NCI-H1092 (cell line): ENCODE measurements at regions not wholly inside any gene's neighbourhood (a gene's known extent, or its start where the extent isn't known, plus 50 kb on each side); places are given as distances from the start of the nearest gene placed in this dataset.
"Not testable (repeated sequence)": the region's sequence is repeated elsewhere in the genome, so short reads cannot be mapped to it uniquely, and the experiment has no call there.

Source experiments
- DNase-seq: peaks from one replicate; lab custom pipeline; 2025; lab: John Stamatoyannopoulos, UW

DNA sequence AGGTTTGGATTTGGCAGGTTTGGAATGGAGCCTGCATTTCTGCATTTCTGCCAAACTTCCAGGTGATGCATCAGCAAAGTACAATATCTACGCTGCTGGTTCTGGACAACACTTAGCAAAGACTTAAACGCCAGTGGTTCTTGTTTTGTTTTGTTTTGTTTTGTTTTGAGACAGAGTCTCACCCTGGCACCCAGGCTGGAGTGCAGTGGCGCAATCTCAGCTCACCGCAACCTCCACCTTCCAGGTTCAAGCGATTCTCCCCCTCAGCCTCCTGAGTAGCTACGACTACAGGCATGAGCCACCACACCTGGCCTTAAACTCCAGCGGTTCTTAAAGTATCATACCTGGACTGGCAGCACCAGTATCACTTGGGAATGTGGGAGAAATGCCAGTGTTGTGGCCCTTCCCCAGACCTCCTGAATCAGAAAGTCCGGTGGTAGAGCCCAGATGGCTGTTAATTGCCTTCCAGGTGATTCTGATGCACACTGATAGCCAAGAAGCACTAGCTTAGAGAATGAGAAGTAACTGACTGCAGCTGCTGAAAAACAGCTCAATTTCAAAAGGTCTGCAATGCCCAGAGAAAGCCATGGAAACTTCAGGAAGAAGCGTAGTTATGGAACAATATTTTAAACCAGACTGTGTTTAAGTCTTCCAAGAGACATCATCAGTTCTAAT is 114.8 kb upstream of the FOXN3 start:
- no peak for DNase-seq

GRCh38 chr14:89524990-89525667 is 108.1 kb upstream of the FOXN3 start:
- no peak for DNase-seq

GRCh38 chr14:89524412-89524811 is 107.4 kb upstream of the FOXN3 start:
- DNase-seq, result no peak

DNA sequence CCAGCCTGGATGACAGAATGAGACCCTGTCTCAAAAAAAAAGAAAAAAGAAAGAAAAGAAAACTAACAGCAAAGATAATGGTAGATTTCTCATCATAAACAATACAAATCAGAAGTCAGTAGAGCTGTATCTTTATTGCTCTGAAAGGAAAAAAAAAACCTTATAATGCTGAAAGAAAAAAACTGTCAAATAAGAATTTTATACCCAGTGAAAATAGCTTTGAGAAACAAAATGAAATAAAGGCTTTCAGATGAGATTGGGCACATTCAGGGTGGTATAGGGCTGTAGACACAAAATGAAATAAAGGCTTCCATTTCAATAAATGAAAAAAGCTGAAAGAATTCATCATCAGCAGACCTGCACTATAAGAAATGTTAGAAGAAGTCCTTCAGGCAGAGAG is 105.0 kb upstream of the FOXN3 start:
- DNase-seq, result no peak

DNA sequence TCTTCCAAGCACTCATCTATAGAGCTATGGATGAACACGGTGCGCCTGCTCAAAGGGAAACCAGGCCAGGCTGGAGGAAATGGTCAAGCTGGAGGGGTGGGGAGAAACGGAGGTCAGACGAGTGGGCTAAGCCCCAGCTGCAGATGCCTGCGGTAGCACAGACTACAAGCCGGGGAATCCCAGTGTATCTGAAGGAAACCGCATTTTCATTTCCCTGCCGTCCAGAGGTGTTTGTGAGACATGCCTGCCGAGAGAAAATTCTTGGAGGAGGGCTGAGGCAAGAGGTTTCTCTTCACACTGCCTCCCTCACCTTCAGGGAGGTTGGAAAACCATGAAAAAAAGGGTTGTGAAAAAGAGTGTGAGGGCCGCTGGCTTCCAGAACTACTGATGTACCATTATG is 102.0 kb upstream of the FOXN3 start:
- no peak for DNase-seq

GRCh38 chr14:89516173-89516572 is 99.1 kb upstream of the FOXN3 start:
- no peak for DNase-seq

DNA sequence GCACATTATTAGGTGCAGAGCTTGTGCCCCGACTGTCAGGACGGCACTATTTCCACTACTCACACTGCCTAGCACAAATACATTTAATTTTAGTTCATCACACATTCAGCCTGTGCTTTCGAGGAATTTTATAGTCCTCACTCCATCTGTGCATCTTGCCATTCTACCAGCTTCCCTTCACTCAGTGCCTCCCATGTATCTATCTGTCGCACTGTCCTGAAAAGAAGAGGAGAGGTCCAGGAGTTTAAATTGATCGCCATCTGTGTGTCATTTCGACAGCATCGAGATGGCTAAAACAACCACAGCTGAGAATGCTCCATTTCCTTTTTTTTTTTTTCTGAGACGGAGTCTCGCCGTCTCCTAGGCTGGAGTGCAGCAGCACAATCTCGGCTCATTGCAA is 97.6 kb upstream of the FOXN3 start:
- no peak for DNase-seq

- DNase-seq, result no peak
Measured at GRCh38 chr14:89509891-89510290, 92.9 kb upstream of the FOXN3 start.

GRCh38 chr14:89508863-89509262 is 91.8 kb upstream of the FOXN3 start:
- no peak for DNase-seq

GRCh38 chr14:89507926-89508460 is 91.0 kb upstream of the FOXN3 start:
- DNase-seq, result no peak

DNA sequence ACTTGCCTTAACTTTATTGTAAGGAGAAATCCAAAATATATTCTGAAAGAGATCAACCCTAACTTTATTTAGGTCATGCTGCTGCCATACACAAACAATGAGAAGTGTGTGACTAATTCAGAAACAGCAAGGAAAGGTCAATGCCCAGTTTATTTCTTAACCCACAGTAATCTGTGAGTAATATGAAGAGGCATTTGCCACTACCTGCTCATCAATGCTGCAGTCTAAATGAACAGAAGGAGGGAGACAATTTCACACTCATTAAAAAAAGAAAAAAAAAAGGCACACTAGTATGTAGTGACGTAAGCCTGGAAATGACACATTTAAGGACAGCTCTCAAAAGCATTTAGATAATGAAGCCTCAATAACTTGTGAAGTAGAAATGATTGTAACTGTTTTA is 90.5 kb upstream of the FOXN3 start:
- DNase-seq, result no peak

DNA sequence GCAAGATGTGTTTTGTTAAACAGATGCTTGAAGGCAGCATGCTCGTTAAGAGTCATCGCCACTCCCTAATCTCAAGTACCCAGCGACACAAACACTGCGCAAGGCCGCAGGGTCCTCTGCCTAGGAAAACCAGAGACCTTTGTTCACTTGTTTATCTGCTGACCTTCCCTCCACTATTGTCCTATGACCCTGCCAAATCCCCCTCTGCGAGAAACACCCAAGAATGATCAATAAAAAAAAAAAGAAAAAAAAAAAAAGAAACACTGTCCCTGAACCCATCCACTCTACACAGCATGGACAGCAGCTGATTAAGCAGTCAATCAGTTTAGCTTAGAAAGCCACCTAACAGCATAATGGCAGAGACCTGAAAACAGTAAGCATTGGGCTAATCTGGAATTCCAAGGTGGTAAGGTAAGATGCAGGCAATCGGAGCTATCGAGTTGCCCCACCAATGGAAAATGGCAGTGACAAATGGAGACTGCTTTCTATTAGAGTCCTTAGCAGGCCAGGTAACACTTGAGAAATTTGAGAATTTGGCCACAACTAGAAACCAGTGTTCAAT is 89.9 kb upstream of the FOXN3 start:
- not testable (repeated sequence) for DNase-seq

- DNase-seq, result no peak
Measured at GRCh38 chr14:89504602-89505313, 87.7 kb upstream of the FOXN3 start.

GRCh38 chr14:89504091-89504490 is 87.1 kb upstream of the FOXN3 start:
- no peak for DNase-seq

DNA sequence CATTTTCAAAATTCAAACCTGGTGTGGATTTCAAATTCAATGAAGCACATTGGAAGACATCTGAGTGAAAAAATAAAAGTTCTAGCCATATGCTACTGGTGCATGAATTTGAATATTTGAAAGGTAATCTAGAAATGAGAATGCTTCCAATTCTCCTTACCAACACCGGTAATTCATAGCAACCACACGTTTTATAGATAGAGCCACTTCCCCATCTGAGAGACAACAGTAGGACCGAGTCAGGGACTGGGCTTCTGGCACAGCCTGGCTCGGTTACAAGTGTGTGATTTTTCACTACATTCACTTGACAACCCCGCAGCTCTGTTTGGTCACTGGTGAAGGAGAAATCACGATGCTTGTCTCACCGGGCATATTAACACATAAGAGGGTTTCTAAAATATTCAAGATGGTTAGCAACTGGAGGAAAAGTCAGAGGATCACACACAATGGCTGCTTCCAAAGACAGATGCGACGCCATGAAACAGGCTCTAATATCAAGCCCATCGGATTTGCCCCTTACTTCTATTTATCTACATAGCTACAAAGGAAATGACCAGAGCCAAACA is 86.5 kb upstream of the FOXN3 start:
- DNase-seq, result no peak

DNA sequence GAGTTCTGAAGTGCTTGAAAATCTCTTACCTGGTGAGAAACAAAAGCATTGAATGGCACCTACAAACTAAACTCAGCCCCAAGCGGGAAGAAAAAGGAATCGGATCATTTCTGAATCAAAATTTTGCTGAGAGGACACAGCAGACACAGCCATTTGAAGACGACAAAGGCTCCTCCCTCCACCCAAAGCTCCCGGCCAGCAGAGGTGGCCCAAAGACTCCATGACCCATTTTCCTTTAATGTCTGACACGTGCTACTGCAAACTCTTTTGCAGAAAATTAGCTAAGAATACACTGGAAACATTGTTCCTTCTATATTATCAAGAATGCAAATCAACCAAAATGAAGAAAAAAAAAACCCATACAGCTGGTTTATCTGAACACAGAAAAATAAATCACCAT is 85.9 kb upstream of the FOXN3 start:
- DNase-seq, result no peak

DNA sequence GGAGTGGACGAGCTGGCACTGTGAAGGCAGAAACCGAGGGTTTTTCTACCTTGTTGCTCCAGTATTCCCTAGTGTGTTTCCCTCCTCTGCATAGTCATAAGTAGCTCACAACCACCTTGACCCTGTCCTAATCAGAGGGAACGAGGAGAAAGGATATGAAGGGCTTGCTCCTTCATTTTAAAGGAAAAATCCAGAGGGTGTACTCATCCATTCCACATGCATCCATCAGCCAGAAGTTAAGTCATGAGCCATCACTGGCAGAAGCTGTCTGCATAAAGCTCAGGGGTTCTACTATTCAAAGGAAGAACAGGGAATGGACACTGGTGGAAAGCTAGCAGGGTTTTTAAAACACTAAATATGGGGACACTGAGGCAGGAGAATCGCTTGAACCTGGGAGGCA is 84.3 kb upstream of the FOXN3 start:
- DNase-seq, result no peak

DNA sequence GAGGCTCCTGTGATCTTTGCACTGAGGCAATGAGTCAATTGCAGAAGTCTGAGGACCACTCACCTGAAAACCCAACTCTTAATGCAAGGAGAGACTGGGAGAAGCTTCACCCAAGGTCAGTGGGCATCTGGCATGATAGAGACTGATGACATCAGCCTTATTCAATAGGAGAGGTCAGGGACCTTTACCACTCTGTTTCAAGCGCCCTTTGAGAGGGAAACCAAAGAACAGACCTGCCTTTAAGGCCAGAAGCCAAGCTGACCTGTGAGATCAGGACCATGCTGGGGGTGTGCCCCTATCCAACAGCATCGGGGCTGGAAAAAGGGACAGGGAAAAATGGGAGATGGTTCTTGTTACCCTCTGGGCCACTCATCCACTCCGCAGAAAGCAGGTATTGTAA is 83.3 kb upstream of the FOXN3 start:
- DNase-seq, result no peak

DNA sequence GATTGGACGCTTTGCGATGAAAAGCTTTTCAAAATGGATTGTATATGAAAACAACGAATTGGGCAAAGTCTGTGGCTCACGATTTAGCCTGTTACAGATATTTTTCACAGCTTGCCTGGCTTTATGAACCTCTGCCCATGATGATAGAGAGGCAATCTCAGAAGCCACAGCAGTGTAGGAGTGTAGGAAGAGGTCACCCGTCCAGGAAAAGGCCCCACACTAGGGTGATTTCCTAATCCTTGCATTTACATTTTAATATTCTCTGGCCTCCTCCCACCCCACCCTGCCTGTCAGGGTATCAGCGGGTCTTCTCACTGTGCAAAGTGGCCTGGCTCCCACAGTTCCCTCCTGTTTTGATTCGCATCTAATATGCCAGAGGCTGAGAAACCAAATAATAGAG is 81.8 kb upstream of the FOXN3 start:
- no peak for DNase-seq

DNA sequence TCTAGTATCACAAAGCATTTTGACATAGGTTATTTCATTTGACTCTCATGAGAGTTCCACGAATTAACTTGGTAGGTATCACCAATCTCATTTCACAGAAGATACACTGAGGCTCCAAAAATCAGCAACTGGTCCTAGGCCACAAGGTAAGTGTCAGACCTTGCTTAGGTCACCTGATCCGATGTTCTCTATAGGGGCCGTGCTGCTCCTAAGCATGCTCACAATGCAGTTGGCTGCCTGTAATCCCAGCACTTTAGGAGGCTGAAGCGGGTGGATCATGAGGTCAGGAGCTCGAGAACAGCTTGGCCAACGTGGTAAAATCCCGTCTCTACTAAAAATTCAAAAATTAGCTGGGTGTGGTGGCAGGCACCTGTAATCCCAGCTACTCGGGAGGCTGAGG is 78.7 kb upstream of the FOXN3 start:
- DNase-seq, result no peak

- no peak for DNase-seq
Measured at GRCh38 chr14:89493877-89494634, 77.0 kb upstream of the FOXN3 start.

- DNase-seq, result no peak
Measured at GRCh38 chr14:89493406-89493805, 76.4 kb upstream of the FOXN3 start.
